Tibial nerve (tissue), 4 donors: ENCODE measurements at regions not wholly inside any gene's neighbourhood (a gene's known extent, or its start where the extent isn't known, plus 50 kb on each side); places are given as distances from the start of the nearest gene placed in this dataset.

Experiments
- EP300 ChIP-seq, 2 donors: sonication (generic); formaldehyde crosslinking; IDR thresholded peaks; one replicate each; pipeline ENCODE4 v1.6.1; 2017; ENCODE audit warnings: antibody characterized with exemption in 2 of 2, mild to moderate bottlenecking in 1 of 2
- TF ChIP-seq, protein P1 (sequence below), 5 experiments: fragments of 200-600 bp in 3 of 5; fragments of 450-650 bp in 2 of 5; sonication (generic) in 3 of 5; IDR thresholded peaks; one replicate each; pipeline ENCODE4 v1.5.1; 2016 to 2019; ENCODE audit warnings: antibody characterized with exemption in 5 of 5, mild to moderate bottlenecking in 3 of 5, moderate library complexity in 2 of 5

DNA sequence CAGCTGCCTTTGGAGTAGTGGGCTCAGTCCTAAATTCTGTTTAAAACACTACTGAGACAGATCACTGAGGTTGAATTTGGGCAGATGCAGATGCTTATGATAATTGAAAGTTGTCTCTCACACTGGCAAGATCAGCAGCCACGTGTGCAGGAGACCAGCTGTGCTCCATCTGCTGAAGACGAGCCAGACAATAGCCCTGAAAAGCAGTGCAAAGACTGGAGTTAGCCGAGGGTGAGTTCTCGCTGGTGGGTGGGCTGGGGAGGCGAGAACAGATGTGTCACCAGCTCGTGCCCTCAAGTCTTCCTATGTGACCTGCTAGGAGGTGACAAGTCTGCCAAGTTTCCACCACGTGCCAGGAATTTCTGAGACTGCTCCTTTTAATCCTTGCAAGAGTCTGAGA, 661.3 kb upstream of the B3GAT1 start:
- TF ChIP-seq, protein P1, sequence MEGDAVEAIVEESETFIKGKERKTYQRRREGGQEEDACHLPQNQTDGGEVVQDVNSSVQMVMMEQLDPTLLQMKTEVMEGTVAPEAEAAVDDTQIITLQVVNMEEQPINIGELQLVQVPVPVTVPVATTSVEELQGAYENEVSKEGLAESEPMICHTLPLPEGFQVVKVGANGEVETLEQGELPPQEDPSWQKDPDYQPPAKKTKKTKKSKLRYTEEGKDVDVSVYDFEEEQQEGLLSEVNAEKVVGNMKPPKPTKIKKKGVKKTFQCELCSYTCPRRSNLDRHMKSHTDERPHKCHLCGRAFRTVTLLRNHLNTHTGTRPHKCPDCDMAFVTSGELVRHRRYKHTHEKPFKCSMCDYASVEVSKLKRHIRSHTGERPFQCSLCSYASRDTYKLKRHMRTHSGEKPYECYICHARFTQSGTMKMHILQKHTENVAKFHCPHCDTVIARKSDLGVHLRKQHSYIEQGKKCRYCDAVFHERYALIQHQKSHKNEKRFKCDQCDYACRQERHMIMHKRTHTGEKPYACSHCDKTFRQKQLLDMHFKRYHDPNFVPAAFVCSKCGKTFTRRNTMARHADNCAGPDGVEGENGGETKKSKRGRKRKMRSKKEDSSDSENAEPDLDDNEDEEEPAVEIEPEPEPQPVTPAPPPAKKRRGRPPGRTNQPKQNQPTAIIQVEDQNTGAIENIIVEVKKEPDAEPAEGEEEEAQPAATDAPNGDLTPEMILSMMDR (IDR thresholded peaks at IDR 0.05): no peak
- no peak for TF ChIP-seq EP300 (IDR thresholded peaks at IDR 0.05)
